Right hindlimb (tissue), 1 donor: ENCODE measurements at regions not wholly inside any gene's neighbourhood (a gene's known extent, or its start where the extent isn't known, plus 50 kb on each side); places are given as distances from the start of the nearest gene placed in this dataset.
"Not testable (repeated sequence)": the region's sequence is repeated elsewhere in the genome, so short reads cannot be mapped to it uniquely, and the experiment has no call there.

Source experiments
- DNase-seq: peaks from one replicate; pipeline ENCODE4 v3.0.0-alpha.2; 2018

GRCh38 chr13:90032313-90032712 is 1315.2 kb upstream of the MIR17HG start:
- no peak for DNase-seq

DNA sequence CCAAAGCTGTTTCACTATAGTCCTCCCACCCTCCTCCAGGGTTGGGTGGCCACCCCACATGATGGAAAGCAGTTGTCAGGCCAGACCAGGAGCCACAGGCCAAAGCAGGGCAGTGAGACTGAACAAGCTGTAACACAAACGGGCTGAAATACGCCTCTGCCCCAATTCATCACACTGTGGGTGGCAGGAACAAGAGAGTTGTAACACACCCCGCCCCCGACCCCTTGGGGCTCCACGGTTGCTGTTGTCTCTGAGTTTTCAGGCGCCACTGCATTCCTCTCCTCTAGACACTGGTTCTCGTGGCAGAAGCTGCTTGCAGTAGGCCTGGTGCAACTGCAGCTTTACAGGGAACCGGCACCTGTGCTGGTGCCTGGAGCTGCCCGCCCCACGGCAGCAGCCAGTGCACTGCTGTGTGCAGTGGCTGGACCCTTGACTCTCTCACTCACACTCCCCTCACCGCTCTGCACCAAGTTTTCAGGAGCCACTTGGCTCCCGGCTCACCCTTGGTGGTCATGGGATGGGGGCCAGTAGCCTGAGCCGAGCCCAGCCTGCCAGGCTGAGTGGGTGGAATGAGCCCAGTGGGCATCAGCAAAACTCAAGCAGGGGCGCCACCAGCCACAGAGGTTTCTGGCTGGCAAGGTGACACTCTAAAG is 1314.5 kb upstream of the MIR17HG start:
- DNase-seq: no peak

GRCh38 chr13:90039516-90039915 is 1308.0 kb upstream of the MIR17HG start:
- DNase-seq: no peak

GRCh38 chr13:90047600-90047999 is 1299.9 kb upstream of the MIR17HG start:
- no peak for DNase-seq

GRCh38 chr13:90049989-90050671 is 1297.4 kb upstream of the MIR17HG start:
- no peak for DNase-seq

GRCh38 chr13:90055121-90055520 is 1292.4 kb upstream of the MIR17HG start:
- DNase-seq: no peak

GRCh38 chr13:90055760-90056159 is 1291.7 kb upstream of the MIR17HG start:
- DNase-seq: no peak

DNA sequence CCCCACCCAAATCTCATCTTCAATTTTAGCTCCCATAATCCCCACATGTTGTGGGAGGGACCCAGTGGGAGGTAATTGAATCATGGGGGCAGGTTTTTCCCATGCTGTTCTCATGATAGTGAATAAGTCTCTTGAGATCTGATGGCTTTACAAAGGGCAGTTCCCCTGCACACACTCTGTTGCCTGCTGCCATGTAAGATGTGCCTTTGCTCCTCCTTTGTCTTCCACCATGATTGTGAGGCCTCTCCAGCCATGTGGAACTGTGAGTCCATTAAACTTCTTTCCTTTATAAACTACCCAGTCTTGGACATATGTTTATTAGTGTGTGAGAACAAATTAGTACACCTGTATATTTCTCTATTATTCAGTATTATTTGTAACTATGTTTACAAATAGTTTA is 1283.3 kb upstream of the MIR17HG start:
- not testable (repeated sequence) for DNase-seq

GRCh38 chr13:90068658-90069057 is 1278.8 kb upstream of the MIR17HG start:
- no peak for DNase-seq

GRCh38 chr13:90070362-90070761 is 1277.1 kb upstream of the MIR17HG start:
- no peak for DNase-seq

- DNase-seq: no peak
Measured at GRCh38 chr13:90070837-90071525, 1276.5 kb upstream of the MIR17HG start.

DNA sequence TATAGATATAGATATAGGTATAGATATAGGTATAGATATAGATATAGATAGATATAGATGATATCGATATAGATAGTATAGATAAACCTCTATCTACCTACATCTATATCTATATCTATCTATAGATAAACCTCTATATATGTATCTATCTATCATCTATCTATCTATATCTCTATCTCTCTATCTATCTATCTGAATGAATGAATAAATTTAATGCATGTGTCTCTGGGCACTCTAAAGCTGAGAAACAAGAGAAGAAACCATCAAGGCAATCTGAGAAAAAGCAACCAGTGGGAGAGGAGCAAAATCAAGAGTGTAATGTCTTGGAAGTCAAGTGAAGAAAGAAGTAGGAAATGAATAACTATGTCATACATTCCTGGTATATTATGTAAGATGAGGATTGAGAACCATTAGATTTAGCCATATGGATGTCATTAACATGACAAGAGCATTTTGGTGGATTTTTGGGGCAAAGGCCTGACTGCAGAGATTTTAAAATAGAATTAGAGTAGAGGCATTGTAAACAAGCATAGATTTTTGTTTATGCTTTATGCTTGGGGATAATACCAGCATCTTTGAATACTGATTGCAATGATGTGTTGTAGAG is 1262.7 kb upstream of the MIR17HG start:
- no peak for DNase-seq

GRCh38 chr13:90089051-90089450 is 1258.4 kb upstream of the MIR17HG start:
- no peak for DNase-seq

DNA sequence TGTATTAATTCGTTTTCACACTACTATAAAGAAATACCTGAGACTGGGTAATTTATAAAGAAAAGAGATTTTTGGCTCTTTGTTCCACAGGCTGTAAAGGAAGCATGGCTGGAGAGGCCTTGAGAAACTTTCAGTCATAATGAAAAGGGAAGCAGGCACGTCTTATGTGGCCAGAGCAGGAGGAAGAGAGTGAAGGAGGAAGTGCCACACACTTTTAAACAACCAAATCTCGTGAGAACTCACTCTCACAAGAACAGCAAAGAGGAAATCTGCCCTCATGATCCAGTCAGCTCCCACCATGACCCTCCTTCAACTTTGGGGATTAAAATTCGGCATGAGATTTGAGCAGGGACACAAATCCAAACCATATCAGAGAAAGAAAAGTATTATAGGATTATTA is 1255.9 kb upstream of the MIR17HG start:
- DNase-seq: no peak

GRCh38 chr13:90094357-90094756 is 1253.1 kb upstream of the MIR17HG start:
- DNase-seq: no peak

GRCh38 chr13:90098577-90098976 is 1248.9 kb upstream of the MIR17HG start:
- no peak for DNase-seq

- DNase-seq: no peak
Measured at GRCh38 chr13:90099847-90100246, 1247.6 kb upstream of the MIR17HG start.

DNA sequence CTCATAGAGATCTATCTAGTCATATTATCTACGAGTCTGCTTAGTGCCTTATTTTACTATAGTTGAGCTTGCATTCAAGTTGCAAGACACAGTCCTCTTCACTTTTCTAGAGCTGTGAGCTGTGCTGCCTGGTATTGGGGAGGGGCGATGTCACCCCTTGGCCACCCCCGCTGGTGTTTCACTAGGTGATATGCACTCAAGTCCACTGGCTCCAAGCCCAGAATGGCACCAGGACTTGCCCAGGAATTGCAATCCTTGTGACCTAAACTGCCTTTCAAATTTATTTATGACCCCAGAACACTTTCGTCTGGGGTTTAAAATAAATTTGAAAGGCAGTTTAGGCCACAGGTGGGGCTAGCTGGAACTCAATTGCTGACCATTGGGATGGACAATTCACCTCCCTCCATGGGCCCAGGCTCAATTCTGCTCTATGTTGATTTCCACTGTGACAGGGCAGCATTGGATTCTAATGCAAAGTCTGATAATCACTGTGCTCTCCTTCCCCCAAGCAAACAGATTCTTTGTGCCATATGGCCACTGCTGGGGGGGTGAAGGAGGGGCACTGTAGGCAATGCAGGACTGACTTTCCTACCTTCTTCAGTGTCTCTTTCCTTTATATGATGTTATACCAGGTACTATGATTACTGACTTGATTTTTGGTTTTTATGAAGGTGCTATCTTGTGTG is 1244.2 kb upstream of the MIR17HG start:
- DNase-seq: no peak

GRCh38 chr13:90104764-90105163 is 1242.7 kb upstream of the MIR17HG start:
- DNase-seq: no peak

GRCh38 chr13:90105276-90105675 is 1242.2 kb upstream of the MIR17HG start:
- DNase-seq: no peak

- DNase-seq: no peak
Measured at GRCh38 chr13:90105849-90106496, 1241.5 kb upstream of the MIR17HG start.

GRCh38 chr13:90107661-90108060 is 1239.8 kb upstream of the MIR17HG start:
- DNase-seq: no peak

- DNase-seq: no peak
Measured at GRCh38 chr13:90108547-90108946, 1238.9 kb upstream of the MIR17HG start.
